GM12873 (cell line): ENCODE measurements at regions not wholly inside any gene's neighbourhood (a gene's known extent, or its start where the extent isn't known, plus 50 kb on each side); places are given as distances from the start of the nearest gene placed in this dataset.

Experiments
- TF ChIP-seq, protein P1 (sequence below): IDR thresholded peaks from 2 replicates; pipeline ENCODE4 v1.5.1; 2012; ENCODE audit warnings: low read depth, mild to moderate bottlenecking, moderate library complexity, low read length, control low read depth; ENCODE audit not compliant: insufficient read depth; ENCODE audit errors: missing control alignments

GRCh38 chr2:18282026-18282425 is 278.4 kb downstream of the RDH14 start:
- TF ChIP-seq, protein P1, sequence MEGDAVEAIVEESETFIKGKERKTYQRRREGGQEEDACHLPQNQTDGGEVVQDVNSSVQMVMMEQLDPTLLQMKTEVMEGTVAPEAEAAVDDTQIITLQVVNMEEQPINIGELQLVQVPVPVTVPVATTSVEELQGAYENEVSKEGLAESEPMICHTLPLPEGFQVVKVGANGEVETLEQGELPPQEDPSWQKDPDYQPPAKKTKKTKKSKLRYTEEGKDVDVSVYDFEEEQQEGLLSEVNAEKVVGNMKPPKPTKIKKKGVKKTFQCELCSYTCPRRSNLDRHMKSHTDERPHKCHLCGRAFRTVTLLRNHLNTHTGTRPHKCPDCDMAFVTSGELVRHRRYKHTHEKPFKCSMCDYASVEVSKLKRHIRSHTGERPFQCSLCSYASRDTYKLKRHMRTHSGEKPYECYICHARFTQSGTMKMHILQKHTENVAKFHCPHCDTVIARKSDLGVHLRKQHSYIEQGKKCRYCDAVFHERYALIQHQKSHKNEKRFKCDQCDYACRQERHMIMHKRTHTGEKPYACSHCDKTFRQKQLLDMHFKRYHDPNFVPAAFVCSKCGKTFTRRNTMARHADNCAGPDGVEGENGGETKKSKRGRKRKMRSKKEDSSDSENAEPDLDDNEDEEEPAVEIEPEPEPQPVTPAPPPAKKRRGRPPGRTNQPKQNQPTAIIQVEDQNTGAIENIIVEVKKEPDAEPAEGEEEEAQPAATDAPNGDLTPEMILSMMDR: no peak

- TF ChIP-seq, protein P1: no peak
Measured at GRCh38 chr2:18276583-18277075, 283.8 kb downstream of the RDH14 start.

- TF ChIP-seq, protein P1: no peak
Measured at GRCh38 chr2:18273205-18273604, 287.2 kb downstream of the RDH14 start.

- TF ChIP-seq, protein P1: no peak
Measured at GRCh38 chr2:18272148-18272494, 288.3 kb downstream of the RDH14 start.

DNA sequence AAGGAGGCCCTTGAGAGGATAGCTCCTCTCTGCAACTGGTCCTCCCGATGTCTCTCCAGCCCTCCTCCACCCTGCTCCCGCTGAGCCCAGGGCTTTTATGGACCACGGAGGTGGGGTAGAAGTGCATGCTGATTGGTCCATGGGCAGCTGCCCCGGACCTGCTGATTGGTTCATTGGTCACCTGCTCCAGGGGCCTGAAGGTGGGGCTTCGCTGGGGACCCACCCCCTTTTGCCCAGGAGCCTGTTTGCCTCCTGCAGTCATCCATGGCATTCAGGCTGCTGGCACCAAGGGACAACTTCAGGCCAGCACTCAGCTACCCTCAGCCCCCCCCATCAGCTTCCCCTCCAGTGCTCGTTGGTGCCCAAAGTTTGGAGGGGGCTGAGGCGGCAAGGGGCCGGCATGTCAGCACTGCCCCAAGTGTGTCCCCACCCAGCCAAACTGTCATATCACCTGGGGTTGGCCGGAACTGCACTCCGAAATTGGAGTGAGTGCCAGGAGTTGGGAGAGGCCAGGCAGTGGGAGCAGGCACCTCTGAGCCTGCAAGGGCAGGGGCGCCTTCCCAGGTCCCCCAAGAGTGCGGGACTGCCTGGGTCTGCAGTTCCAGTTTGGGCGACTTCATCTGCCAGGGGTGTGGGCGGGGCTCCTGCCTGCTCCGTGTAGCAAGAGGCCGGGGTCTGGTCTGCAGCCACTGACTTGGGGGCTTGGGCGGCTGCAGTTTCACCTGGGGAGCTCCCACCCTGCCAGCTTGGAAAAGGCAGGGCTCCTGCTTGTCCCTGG is 288.9 kb downstream of the RDH14 start:
- TF ChIP-seq, protein P1: no peak

DNA sequence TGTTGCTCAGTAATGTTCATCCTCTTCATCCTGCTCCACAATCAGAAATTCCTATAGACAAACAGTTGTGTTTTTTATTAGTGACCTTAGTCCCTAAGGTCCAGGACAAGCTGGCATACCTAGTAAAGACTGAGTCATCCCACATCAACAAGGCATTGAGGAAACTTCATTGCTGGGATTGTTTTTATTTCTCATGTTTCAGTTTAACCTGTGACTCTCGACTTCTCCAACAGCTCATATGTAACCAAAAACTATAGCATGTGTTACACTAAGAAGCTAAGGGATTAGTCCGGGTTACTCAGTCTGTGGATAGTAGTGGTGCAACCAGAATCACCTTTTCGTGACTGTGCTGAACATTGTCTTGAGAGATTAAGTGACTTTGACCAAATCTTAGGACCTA is 292.1 kb downstream of the RDH14 start:
- TF ChIP-seq, protein P1: no peak

DNA sequence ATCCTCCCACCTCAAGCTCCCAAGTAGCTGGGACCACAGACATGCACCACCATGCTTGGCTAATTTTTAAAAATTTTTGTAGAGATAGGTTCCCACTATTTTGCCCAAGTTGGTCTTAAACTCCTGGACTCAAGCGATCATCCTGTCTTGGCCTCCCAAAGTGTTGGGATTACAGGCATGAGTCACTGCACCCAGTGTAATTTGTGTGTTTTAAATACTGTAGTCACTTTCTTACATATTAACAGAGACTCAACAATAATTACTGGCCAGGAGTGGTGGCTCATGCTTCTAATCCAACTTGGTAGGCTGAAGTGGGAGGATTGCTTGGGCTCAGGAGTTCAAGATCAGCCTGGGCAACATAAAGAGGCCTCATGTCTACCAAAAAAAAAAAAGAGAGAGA is 293.0 kb downstream of the RDH14 start:
- TF ChIP-seq, protein P1: no peak
